ENCODE measurements at regions not wholly inside any gene's neighbourhood (a gene's known extent, or its start where the extent isn't known, plus 50 kb on each side); places are given as distances from the start of the nearest gene placed in this dataset.
"Not testable (repeated sequence)": the region's sequence is repeated elsewhere in the genome, so short reads cannot be mapped to it uniquely, and the experiment has no call there.

DNA sequence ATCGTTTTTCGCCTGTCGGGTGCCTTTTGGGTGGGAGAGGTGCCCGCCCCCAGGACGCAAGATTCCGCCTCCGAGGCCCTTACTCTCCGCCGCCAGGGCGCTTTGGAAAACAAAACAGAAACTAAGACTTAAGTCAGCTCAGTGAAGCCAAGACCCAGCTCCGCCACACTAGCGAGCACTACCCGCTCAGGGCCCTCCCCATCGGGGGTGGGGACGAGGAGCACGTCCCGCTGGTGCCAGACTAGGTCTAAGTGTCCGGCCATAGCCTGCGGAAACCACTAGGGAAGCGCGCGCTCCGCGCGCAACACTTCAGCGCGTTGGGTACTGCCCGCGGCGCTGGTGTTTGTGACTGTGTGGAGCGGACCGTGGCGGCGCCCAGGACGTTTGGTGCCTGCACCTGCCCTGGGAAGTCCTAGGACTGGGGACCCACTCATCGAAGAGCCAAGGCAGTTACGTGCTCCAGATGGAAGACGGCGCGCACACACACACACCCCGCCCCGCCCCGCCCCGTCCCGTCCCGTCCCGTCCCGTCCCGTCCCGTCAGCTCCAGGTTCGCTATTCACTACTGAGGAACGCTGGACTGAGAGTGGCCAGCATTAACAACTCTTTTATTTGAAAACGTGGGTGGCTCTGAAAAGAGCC, 57.6 kb upstream of the BOLA1 start:
- H3K9me3 ChIP-seq (ENCODE audit: control insufficient read depth, low read length); intact Hi-C loops (cut with DNase I): not testable (repeated sequence)
- no CpG with 5 or more reads among the region's 53 CpGs for WGBS

GRCh38 chr1:149842458-149843064, 56.8 kb upstream of the BOLA1 start:
- DNase-seq; H3K4me3 ChIP-seq (ENCODE audit: low read length); intact Hi-C loops (cut with DNase I); H3K27ac ChIP-seq (ENCODE audit: low read length); H3K9me3 ChIP-seq (ENCODE audit: control insufficient read depth, low read length); H3K27me3 ChIP-seq (ENCODE audit: control insufficient read depth, insufficient read depth); H3K4me1 ChIP-seq (ENCODE audit: control insufficient read depth, insufficient read depth, low read length): not testable (repeated sequence)
- peak; percentile 90 to 91 for ATAC-seq
- no CpG with 5 or more reads among the region's 62 CpGs for WGBS

More for the DNA sequence above, 57.6 kb upstream of the BOLA1 start:
- H3K27me3 ChIP-seq (ENCODE audit: control insufficient read depth, insufficient read depth); H3K4me1 ChIP-seq (ENCODE audit: control insufficient read depth, insufficient read depth, low read length); H3K27ac ChIP-seq (ENCODE audit: low read length); DNase-seq; H3K4me3 ChIP-seq (ENCODE audit: low read length): not testable (repeated sequence)
- peak; percentile 77 to 83 for ATAC-seq

GRCh38 chr1:149843431-149844041, 55.8 kb upstream of the BOLA1 start:
- peaks cover 3% of the 10 kb centered on the region for H3K4me1 ChIP-seq (ENCODE audit: control insufficient read depth, insufficient read depth, low read length)
- no peaks in the 10 kb centered on the region for H3K9me3 ChIP-seq (ENCODE audit: control insufficient read depth, low read length)
- DNase-seq (peak in 1 of 3 donors; percentile 3), ATAC-seq (no peak)
- WGBS = 3% methylated on average over 16 of the region's 16 CpGs
- no peak overlapping the region for H3K27ac ChIP-seq (ENCODE audit: low read length)
- H3K4me3 ChIP-seq (ENCODE audit: low read length) = peak overlapping the region; percentile 91
- intact Hi-C loops (cut with DNase I) = no loop called here
- no peaks in the 10 kb centered on the region for H3K27me3 ChIP-seq (ENCODE audit: control insufficient read depth, insufficient read depth)

DNA sequence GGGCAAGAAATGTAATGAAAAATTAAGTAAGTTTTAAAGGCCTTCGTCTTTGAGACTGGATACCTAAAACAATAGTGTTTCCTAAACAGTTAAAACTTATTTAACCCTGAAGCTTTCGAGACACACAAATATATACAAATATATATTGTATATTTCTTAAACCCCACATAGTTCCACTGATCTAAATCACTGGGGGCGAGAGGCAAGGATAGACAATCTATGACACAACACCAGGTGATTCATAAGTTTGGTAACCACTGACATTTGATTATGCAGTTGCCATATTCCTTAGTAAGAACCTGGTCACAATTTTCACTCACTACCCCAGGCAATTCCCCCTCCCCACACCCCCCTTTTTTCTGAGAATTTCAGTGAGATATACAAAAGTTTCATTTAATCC, 55.3 kb upstream of the BOLA1 start:
- peak overlapping the region; percentile 91 for H3K4me3 ChIP-seq (ENCODE audit: low read length)
- H3K9me3 ChIP-seq (ENCODE audit: control insufficient read depth, low read length) = no peaks in the 10 kb centered on the region
- DNase-seq = no peak
- no peak for ATAC-seq
- intact Hi-C loops (cut with DNase I) = no loop called here
- peaks cover 3% of the 10 kb centered on the region for H3K4me1 ChIP-seq (ENCODE audit: control insufficient read depth, insufficient read depth, low read length)
- WGBS = 53% methylated on average over 3 of the region's 3 CpGs
- H3K27me3 ChIP-seq (ENCODE audit: control insufficient read depth, insufficient read depth) = no peaks in the 10 kb centered on the region
- H3K27ac ChIP-seq (ENCODE audit: low read length) = no peak overlapping the region

DNA sequence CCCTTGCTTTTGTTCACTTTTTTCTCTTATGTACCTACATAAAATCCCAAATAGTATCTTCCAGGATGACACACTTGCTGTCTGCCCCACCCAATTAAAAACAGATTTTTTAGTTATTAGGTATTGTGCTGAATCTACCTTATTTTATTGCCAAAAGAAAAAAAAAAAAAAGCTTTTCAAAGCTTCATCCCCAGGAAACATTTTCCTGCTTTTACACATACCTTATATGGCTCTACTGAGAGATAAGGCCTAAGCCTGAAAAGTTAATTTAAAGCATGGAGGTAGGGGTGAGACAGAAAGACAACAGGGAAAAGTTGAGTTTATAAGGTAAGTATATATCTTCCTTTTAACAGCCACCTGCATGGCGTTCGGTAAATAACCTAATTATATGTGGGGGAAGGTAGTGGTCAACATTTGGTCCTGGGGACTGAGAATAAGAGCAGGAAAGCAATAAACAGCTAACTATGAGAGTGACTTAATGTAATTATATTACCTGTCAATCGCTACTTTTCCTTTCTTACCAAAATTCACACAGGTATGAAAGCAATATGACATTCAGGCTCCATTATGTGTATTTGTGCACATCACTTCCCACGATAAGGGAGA, 54.6 kb upstream of the BOLA1 start:
- Histone ChIP-seq H3K9me3 (ENCODE audit: control insufficient read depth, low read length) (no peaks in the 10 kb centered on the region), H3K27me3 (ENCODE audit: control insufficient read depth, insufficient read depth) (no peaks in the 10 kb centered on the region), H3K27ac (ENCODE audit: low read length) (no peak overlapping the region), H3K4me1 (ENCODE audit: control insufficient read depth, insufficient read depth, low read length) (peaks cover 6% of the 10 kb centered on the region), H3K4me3 (ENCODE audit: low read length) (no peak overlapping the region)
- DNase-seq (no peak), ATAC-seq (no peak)
- 74% methylated on average over 4 of the region's 4 CpGs for WGBS
- intact Hi-C loops (cut with DNase I) = no loop called here

DNA sequence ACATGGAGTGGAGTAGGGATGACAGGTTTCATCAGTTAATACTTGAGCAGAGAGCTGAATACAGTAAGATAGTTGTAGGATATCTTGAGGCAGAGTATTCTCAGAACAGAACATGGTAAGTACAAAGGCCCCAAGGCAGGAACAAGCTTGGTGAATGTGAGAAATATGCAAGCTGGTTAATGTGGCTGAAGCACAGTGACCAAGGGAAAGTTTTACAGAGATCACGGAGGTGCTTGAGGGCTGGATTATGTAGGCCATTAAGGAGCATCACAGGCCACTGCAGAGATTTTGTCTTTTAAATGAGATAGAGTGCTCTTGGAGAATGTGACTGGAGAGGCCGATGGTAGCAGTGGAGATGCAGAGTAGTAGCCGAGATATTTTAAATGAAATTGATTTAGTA, 54.0 kb upstream of the BOLA1 start:
- Histone ChIP-seq H3K9me3 (ENCODE audit: control insufficient read depth, low read length) (no peaks in the 10 kb centered on the region), H3K4me1 (ENCODE audit: control insufficient read depth, insufficient read depth, low read length) (peaks cover 6% of the 10 kb centered on the region), H3K27ac (ENCODE audit: low read length) (no peak overlapping the region), H3K4me3 (ENCODE audit: low read length) (no peak overlapping the region), H3K27me3 (ENCODE audit: control insufficient read depth, insufficient read depth) (no peaks in the 10 kb centered on the region)
- 62% methylated on average over 3 of the region's 3 CpGs for WGBS
- ATAC-seq = no peak
- no peak for DNase-seq
- intact Hi-C loops (cut with DNase I) = no loop called here

DNA sequence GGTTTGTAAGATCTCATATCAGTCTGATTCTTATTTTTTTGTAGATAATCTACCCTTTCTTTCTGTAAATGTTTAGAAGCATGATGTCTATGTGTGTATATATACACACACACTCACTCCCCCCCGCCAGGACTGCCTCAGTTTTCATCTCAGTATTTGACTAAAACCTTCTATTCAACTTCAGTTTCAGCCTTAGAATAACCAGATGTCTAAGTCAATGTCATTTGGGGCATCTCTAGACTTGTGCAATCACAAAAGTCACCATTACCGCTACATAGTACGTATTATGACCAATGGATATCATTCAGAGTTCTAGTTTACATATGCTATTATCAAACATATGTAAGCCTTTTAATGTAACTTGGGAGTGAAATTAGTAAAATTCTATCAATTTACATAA, 53.3 kb upstream of the BOLA1 start:
- ATAC-seq (no peak), DNase-seq (peak in 1 of 3 donors; percentile 2)
- Histone ChIP-seq H3K9me3 (ENCODE audit: control insufficient read depth, low read length) (no peaks in the 10 kb centered on the region), H3K27me3 (ENCODE audit: control insufficient read depth, insufficient read depth) (no peaks in the 10 kb centered on the region), H3K4me1 (ENCODE audit: control insufficient read depth, insufficient read depth, low read length) (peaks cover 6% of the 10 kb centered on the region), H3K27ac (ENCODE audit: low read length) (no peak overlapping the region), H3K4me3 (ENCODE audit: low read length) (no peak overlapping the region)
- intact Hi-C loops (cut with DNase I) = no loop called here
- 94% methylated on average over 3 of the region's 3 CpGs for WGBS

DNA sequence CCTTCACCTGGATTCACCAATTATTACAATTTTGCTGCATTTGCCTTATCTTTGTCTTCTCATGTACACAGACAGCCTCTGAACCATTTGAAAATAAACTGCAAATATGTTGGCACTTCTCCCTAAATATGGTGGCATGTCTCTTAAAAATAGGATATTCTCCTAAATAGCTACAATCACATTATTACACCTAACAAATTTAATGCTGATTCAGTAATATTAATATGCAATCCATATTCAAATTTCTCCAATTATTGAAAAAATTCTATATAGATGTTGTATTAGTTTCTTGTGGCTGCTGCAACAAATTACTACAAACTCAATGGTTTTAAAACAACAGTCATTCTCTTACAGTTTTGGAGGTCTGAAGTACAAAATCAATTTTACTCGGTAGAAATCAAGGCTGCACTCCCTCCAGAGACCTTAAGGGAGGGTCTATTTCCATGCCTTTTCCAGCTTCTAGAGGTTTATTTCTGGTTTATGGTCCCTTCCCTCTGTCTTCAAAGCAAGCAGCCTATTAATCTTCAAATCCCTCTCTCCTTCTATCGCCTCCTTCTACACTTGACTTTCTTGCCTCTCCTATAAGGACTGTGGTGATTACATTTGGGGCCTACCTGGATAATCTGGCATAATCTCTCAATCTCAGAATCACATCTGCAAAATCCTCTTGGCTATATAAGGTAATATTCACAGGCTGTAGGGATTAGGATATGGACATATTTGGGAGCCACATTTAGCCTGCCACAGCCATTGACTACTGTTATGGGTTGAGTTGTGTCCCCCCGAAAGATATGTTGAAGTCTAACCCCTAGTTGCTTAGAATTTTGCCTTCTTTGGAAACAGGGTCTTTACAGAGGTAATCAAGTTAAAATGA, 52.5 kb upstream of the BOLA1 start:
- WGBS = 90% methylated on average over 3 of the region's 3 CpGs
- no peak for ATAC-seq
- intact Hi-C loops (cut with DNase I) = no loop called here
- no peak for DNase-seq
- Histone ChIP-seq H3K4me3 (ENCODE audit: low read length) (no peak overlapping the region), H3K4me1 (ENCODE audit: control insufficient read depth, insufficient read depth, low read length) (peaks cover 6% of the 10 kb centered on the region), H3K27ac (ENCODE audit: low read length) (peak overlapping the region; percentile 45), H3K27me3 (ENCODE audit: control insufficient read depth, insufficient read depth) (no peaks in the 10 kb centered on the region), H3K9me3 (ENCODE audit: control insufficient read depth, low read length) (no peaks in the 10 kb centered on the region)

DNA sequence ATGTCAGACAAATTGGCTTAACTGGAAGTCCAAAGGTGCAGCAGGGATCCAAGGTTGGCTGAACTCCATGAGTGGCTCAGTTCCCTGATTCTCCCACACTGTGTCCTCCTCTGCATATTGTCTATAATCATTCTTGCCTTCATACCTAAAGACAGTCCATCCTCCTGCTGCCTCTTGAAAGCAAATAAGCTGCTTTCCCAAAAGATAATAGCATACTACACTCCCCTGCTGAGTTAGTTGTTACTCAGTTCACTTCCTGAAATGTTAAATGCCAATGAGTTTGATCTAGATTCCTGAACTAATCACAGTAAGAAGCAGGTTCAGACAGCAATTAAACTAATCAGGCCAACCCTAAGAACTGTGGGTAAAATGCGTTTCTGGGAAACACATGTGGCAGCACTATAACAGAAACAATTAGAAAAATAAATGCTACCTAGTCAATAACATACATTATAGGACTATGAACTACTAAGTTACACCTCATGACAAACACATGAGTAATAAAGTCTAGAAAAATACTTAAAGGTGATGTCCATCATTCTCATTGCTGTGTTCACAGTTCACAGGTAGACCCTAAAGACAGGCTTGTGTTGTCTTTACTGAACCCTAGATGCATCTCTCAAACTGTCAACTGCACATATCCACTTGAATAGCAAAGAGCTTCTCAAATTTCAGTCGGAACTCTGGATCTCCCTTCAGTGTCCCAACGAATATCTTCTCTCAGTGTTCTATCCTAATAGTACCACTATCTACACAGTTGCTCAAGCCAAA, 50.8 kb upstream of the BOLA1 start:
- ATAC-seq (no peak), DNase-seq (peak in 1 of 3 donors; percentile 8)
- Histone ChIP-seq H3K27ac (ENCODE audit: low read length) (no peak overlapping the region), H3K4me1 (ENCODE audit: control insufficient read depth, insufficient read depth, low read length) (peaks cover 4% of the 10 kb centered on the region), H3K4me3 (ENCODE audit: low read length) (no peak overlapping the region), H3K9me3 (ENCODE audit: control insufficient read depth, low read length) (no peaks in the 10 kb centered on the region), H3K27me3 (ENCODE audit: control insufficient read depth, insufficient read depth) (no peaks in the 10 kb centered on the region)
- 30% methylated on average over 3 of the region's 3 CpGs for WGBS
- intact Hi-C loops (cut with DNase I) = no loop called here
